HUES64 (cell line): ENCODE measurements at regions not wholly inside any gene's neighbourhood (a gene's known extent, or its start where the extent isn't known, plus 50 kb on each side); places are given as distances from the start of the nearest gene placed in this dataset.

ENCODE experiments used
- H3K27ac ChIP-seq: 2 replicates; pipeline ENCODE4 v1.7.0; 2013; ENCODE audit warnings: low read depth, low read length, inconsistent platforms
- H3K27me3 ChIP-seq: 2 replicates; pipeline ENCODE4 v1.6.1; 2013; ENCODE audit warnings: mild to moderate bottlenecking, low read length; ENCODE audit not compliant: insufficient read depth
- H3K36me3 ChIP-seq: 2 replicates; pipeline ENCODE4 v1.6.1; 2013; ENCODE audit warnings: mild to moderate bottlenecking, low read length; ENCODE audit not compliant: insufficient read depth
- H3K4me1 ChIP-seq: 2 replicates; pipeline ENCODE4 v1.6.1; 2013; ENCODE audit warnings: mild to moderate bottlenecking, low read length, moderate library complexity; ENCODE audit not compliant: insufficient read depth
- H3K4me3 ChIP-seq: 2 replicates; pipeline ENCODE4 v1.5.1; 2013; ENCODE audit warnings: mild to moderate bottlenecking, low read length, moderate library complexity
- H3K9ac ChIP-seq: 2 replicates; pipeline ENCODE4 v1.6.1; 2013; ENCODE audit warnings: mild to moderate bottlenecking, low read depth, low read length
- H3K9me3 ChIP-seq: 2 replicates; pipeline ENCODE4 v1.6.1; 2013; ENCODE audit warnings: low read depth, low read length; ENCODE audit not compliant: insufficient read depth
- WGBS: fragments of 150-250, 120-280 bp; methylation state at CpG from one replicate; pipeline ENCODE4 v1.1.7; 2013; ENCODE audit warnings: missing lambda C conversion rate; 5-methylcytosine and 5-hydroxymethylcytosine counted together

DNA sequence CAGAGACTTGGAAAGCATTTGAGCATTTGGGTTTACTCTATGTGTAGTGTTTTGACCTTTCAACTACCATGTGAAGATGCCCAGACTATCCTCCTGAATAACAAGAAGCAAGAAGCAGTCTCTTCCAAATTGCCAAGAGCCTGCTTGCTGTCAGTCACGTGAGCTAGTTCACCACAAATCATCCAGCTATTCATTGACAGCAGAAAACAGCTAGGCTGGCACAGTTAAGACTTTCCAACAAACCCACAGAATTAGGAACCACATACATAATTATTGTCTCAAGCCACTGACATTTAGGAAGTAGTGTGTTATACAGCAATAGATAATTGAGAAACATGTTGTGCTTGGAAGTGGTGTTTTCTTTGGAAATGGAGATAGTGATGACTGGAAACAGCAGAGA is 1652.0 kb downstream of the NCAM2 start:
- 89% methylated on average over 1 of the region's 1 CpG for WGBS
- no peaks in the 10 kb centered on the region for H3K36me3 ChIP-seq

GRCh38 chr21:22657781-22658180 is 1659.6 kb downstream of the NCAM2 start:
- Histone ChIP-seq H3K27ac (no peak overlapping the region), H3K4me1 (no peaks in the 10 kb centered on the region), H3K9me3 (0 out of 2 replicates have a peak, but pooled peaks cover 2% of the 10 kb centered on the region), H3K27me3 (no peaks in the 10 kb centered on the region), H3K36me3 (no peaks in the 10 kb centered on the region), H3K4me3 (no peak overlapping the region), H3K9ac (no peak overlapping the region)

More for the DNA sequence above, 1652.0 kb downstream of the NCAM2 start:
- Histone ChIP-seq H3K9me3 (no peaks in the 10 kb centered on the region), H3K4me3 (no peak overlapping the region), H3K4me1 (no peaks in the 10 kb centered on the region), H3K9ac (no peak overlapping the region), H3K27me3 (no peaks in the 10 kb centered on the region), H3K27ac (no peak overlapping the region)

DNA sequence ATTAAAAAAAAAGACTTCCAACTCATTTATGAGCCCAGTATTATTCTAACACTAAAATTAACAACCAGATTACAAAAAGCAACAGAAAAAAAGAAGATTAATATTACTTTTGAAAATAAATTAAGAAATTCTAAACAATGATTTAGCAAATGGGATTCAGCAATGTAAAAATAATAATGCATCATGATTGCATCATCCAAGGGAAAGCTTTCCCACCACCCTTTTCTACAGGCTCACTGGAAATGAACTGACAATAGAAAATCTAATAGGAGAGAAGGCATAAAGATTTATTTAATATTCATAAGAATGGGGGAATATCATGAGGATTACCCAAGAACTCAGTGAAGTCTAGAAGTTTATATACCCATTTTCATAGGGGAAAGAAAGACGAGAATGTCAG is 1671.9 kb downstream of the NCAM2 start:
- Histone ChIP-seq H3K27ac (no peak overlapping the region), H3K9me3 (peaks cover 6% of the 10 kb centered on the region; the same call in 1 of the 2 replicates), H3K9ac (no peak overlapping the region), H3K27me3 (no peaks in the 10 kb centered on the region), H3K36me3 (no peaks in the 10 kb centered on the region), H3K4me3 (no peak overlapping the region), H3K4me1 (no peaks in the 10 kb centered on the region)
- 98% methylated on average over 1 of the region's 1 CpG for WGBS

DNA sequence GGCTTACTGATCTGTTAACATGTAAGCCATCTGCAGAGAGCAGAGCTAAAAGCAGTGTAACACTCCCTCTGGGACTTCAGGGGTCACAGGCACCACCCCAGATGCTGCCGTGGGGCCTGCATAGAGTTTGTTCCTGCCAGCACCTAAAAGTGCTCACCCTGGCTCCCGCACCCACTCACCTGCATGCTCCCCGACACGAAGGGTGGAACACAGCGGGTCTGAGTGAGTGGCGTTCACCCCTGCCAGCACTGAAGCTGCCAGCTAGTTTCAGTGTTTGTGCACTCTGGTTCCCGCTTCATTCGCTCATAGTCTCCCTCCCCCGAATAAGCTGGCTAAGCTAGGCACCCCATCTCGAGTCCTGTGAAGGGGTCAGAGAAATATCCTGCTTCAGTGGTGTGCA is 1681.0 kb downstream of the NCAM2 start:
- 93% methylated on average over 10 of the region's 10 CpGs for WGBS

DNA sequence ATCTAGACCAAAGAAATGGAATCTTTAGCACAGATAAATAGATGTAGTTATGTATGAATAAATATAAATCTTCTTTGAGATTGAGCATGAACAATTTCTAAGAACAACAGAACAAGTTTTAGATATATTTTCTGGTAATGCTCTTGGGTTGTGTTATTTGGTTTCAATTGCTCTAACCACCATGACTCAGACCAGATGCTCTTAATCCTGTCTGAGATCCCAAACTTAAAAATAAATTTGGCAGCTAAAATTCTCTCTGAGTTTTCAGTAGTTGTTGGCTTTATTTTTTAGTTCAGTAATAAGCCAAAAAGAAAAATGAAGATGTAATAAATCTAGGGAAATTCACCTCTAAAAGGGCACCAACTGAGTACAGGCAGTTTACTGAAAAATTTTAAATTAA is 1693.4 kb downstream of the NCAM2 start:
- no peak overlapping the region for H3K9ac ChIP-seq
- peaks cover 26% of the 10 kb centered on the region for H3K9me3 ChIP-seq
- H3K4me1 ChIP-seq = no peaks in the 10 kb centered on the region
- no peak overlapping the region for H3K4me3 ChIP-seq
- H3K27ac ChIP-seq = no peak overlapping the region
- H3K36me3 ChIP-seq = no peaks in the 10 kb centered on the region
- no peaks in the 10 kb centered on the region for H3K27me3 ChIP-seq

More for the DNA sequence above, 1681.0 kb downstream of the NCAM2 start:
- Histone ChIP-seq H3K27me3 (no peaks in the 10 kb centered on the region), H3K9ac (no peak overlapping the region), H3K4me1 (no peaks in the 10 kb centered on the region), H3K4me3 (no peak overlapping the region), H3K36me3 (no peaks in the 10 kb centered on the region), H3K9me3 (0 out of 2 replicates have a peak, but pooled peaks cover 7% of the 10 kb centered on the region), H3K27ac (no peak overlapping the region)

DNA sequence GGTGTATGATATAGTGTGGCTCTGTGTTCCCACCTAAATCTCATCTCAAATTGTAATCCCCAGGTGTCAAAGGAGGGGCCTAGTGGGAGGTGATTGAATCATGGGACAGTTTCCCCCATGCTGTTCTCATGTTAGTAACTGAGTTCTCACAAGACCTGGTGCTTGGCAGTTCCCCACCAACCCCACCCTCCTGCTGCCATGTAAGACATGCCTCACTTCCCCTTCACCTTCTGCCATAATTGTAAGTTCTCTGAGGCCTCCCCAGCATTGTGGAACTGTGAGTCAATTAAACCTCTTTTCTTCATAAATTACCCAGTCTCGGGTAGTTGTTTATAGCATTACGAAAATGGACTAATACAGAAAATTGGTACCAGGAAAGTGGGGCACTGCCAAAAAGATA is 1705.3 kb downstream of the NCAM2 start:
- H3K4me3 ChIP-seq = no peak overlapping the region

GRCh38 chr21:22710721-22711120 is 1712.5 kb downstream of the NCAM2 start:
- Histone ChIP-seq H3K4me3 (no peak overlapping the region), H3K27me3 (no peaks in the 10 kb centered on the region), H3K4me1 (no peaks in the 10 kb centered on the region), H3K9me3 (peaks cover 25% of the 10 kb centered on the region), H3K9ac (no peak overlapping the region), H3K27ac (no peak overlapping the region), H3K36me3 (no peaks in the 10 kb centered on the region)
- WGBS = 86% methylated on average over 3 of the region's 3 CpGs

More for the DNA sequence above, 1705.3 kb downstream of the NCAM2 start:
- Histone ChIP-seq H3K36me3 (no peaks in the 10 kb centered on the region), H3K9ac (no peak overlapping the region), H3K9me3 (peaks cover 5% of the 10 kb centered on the region; the same call in 1 of the 2 replicates), H3K27ac (no peak overlapping the region), H3K4me1 (no peaks in the 10 kb centered on the region), H3K27me3 (no peaks in the 10 kb centered on the region)
- WGBS = 100% methylated on average over 2 of the region's 2 CpGs

- Histone ChIP-seq H3K9me3 (peaks cover 29% of the 10 kb centered on the region), H3K4me3 (no peak overlapping the region), H3K27me3 (no peaks in the 10 kb centered on the region), H3K36me3 (no peaks in the 10 kb centered on the region), H3K27ac (no peak overlapping the region), H3K4me1 (no peaks in the 10 kb centered on the region), H3K9ac (no peak overlapping the region)
These were observed 1713.4 kb downstream of the NCAM2 start for GRCh38 chr21:22711636-22712035.

- Histone ChIP-seq H3K4me3 (no peak overlapping the region), H3K27me3 (no peaks in the 10 kb centered on the region), H3K36me3 (no peaks in the 10 kb centered on the region), H3K9me3 (peaks cover 79% of the 10 kb centered on the region), H3K9ac (no peak overlapping the region), H3K27ac (no peak overlapping the region), H3K4me1 (no peaks in the 10 kb centered on the region)
- 89% methylated on average over 2 of the region's 3 CpGs for WGBS
These were observed 1727.2 kb downstream of the NCAM2 start for GRCh38 chr21:22725436-22725835.

- Histone ChIP-seq H3K9me3 (peaks cover 84% of the 10 kb centered on the region), H3K4me1 (no peaks in the 10 kb centered on the region), H3K4me3 (no peak overlapping the region), H3K36me3 (no peaks in the 10 kb centered on the region), H3K9ac (no peak overlapping the region), H3K27me3 (no peaks in the 10 kb centered on the region), H3K27ac (no peak overlapping the region)
- WGBS = 57% methylated on average over 1 of the region's 2 CpGs
These were observed 1729.9 kb downstream of the NCAM2 start for GRCh38 chr21:22728091-22728490.

- Histone ChIP-seq H3K4me3 (no peak overlapping the region), H3K9me3 (peaks cover 3% of the 10 kb centered on the region; the same call in 1 of the 2 replicates), H3K27ac (no peak overlapping the region)
These were observed 1744.9 kb downstream of the NCAM2 start for GRCh38 chr21:22743085-22743484.

GRCh38 chr21:22754746-22755145 is 1756.5 kb downstream of the NCAM2 start:
- no peak overlapping the region for H3K27ac ChIP-seq
- no peaks in the 10 kb centered on the region for H3K4me1 ChIP-seq
- no peaks in the 10 kb centered on the region for H3K27me3 ChIP-seq
- H3K36me3 ChIP-seq = no peaks in the 10 kb centered on the region
- WGBS = 94% methylated on average over 1 of the region's 1 CpG
- H3K4me3 ChIP-seq = no peak overlapping the region
- H3K9ac ChIP-seq = no peak overlapping the region
- H3K9me3 ChIP-seq = no peaks in the 10 kb centered on the region

More at GRCh38 chr21:22743085-22743484, 1744.9 kb downstream of the NCAM2 start:
- no peaks in the 10 kb centered on the region for H3K36me3 ChIP-seq
- H3K9ac ChIP-seq = no peak overlapping the region
- no peaks in the 10 kb centered on the region for H3K27me3 ChIP-seq
- H3K4me1 ChIP-seq = no peaks in the 10 kb centered on the region
